ENCODE measurements at regions not wholly inside any gene's neighbourhood (a gene's known extent, or its start where the extent isn't known, plus 50 kb on each side); places are given as distances from the start of the nearest gene placed in this dataset.

DNA sequence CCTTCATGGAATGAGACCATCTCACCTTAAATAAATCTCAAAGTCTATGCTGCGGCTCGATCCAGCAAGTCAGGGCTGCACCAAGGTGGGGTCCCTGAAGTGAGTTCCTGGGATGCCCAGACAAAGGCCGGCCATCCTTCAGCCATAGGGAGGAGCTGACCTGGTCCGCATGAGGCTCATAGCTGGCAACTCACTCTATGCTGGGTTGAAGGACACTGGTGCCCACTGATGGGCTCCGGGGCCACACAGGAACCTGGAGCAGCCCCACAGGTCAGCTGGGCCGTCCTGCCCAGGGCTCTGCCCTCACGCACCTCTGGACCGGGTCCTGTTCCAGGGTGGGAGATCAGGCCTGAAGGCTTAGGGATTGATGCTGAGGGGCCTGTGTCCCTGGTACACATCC lies 1339.3 kb downstream of the TBC1D22A start:
- TF ChIP-seq POLR2AphosphoS5 (IDR thresholded peaks at IDR 0.05; ENCODE audit: low read depth, low read length), result no peak
- TF ChIP-seq, protein P1, sequence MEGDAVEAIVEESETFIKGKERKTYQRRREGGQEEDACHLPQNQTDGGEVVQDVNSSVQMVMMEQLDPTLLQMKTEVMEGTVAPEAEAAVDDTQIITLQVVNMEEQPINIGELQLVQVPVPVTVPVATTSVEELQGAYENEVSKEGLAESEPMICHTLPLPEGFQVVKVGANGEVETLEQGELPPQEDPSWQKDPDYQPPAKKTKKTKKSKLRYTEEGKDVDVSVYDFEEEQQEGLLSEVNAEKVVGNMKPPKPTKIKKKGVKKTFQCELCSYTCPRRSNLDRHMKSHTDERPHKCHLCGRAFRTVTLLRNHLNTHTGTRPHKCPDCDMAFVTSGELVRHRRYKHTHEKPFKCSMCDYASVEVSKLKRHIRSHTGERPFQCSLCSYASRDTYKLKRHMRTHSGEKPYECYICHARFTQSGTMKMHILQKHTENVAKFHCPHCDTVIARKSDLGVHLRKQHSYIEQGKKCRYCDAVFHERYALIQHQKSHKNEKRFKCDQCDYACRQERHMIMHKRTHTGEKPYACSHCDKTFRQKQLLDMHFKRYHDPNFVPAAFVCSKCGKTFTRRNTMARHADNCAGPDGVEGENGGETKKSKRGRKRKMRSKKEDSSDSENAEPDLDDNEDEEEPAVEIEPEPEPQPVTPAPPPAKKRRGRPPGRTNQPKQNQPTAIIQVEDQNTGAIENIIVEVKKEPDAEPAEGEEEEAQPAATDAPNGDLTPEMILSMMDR (IDR thresholded peaks at IDR 0.05), result no peak
- TF ChIP-seq, protein P2, sequence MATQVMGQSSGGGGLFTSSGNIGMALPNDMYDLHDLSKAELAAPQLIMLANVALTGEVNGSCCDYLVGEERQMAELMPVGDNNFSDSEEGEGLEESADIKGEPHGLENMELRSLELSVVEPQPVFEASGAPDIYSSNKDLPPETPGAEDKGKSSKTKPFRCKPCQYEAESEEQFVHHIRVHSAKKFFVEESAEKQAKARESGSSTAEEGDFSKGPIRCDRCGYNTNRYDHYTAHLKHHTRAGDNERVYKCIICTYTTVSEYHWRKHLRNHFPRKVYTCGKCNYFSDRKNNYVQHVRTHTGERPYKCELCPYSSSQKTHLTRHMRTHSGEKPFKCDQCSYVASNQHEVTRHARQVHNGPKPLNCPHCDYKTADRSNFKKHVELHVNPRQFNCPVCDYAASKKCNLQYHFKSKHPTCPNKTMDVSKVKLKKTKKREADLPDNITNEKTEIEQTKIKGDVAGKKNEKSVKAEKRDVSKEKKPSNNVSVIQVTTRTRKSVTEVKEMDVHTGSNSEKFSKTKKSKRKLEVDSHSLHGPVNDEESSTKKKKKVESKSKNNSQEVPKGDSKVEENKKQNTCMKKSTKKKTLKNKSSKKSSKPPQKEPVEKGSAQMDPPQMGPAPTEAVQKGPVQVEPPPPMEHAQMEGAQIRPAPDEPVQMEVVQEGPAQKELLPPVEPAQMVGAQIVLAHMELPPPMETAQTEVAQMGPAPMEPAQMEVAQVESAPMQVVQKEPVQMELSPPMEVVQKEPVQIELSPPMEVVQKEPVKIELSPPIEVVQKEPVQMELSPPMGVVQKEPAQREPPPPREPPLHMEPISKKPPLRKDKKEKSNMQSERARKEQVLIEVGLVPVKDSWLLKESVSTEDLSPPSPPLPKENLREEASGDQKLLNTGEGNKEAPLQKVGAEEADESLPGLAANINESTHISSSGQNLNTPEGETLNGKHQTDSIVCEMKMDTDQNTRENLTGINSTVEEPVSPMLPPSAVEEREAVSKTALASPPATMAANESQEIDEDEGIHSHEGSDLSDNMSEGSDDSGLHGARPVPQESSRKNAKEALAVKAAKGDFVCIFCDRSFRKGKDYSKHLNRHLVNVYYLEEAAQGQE (IDR thresholded peaks at IDR 0.05; ENCODE audit: insufficient read depth in 1 of 2, low read depth in 2 of 2, low read length in 1 of 2), result no peak
- no peak for TF ChIP-seq TCF7L2 (IDR thresholded peaks at IDR 0.05; ENCODE audit: low read depth, low read length)

Data from Panc1 (cell line).